Endodermal cell (in vitro differentiated cells): ENCODE measurements at regions not wholly inside any gene's neighbourhood (a gene's known extent, or its start where the extent isn't known, plus 50 kb on each side); places are given as distances from the start of the nearest gene placed in this dataset.

Source experiments
- DNase-seq: peaks from one replicate; pipeline ENCODE4 v3.0.0-alpha.2; 2017
- H3K27ac ChIP-seq: 2 replicates; pipeline ENCODE4 v1.5.1; 2013; ENCODE audit warnings: mild to moderate bottlenecking, low read depth, low read length, moderate library complexity
- H3K27me3 ChIP-seq: 2 replicates; pipeline ENCODE4 v1.6.1; 2013; ENCODE audit warnings: mild to moderate bottlenecking, low read length, moderate library complexity; ENCODE audit not compliant: insufficient read depth, control insufficient read depth, poor library complexity, severe bottlenecking
- H3K36me3 ChIP-seq: 2 replicates; pipeline ENCODE4 v1.7.0; 2013; ENCODE audit warnings: mild to moderate bottlenecking, low read length, moderate library complexity; ENCODE audit not compliant: control insufficient read depth, insufficient read depth
- H3K4me1 ChIP-seq: one replicate; pipeline ENCODE4 v1.7.0; 2013; ENCODE audit warnings: low read length; ENCODE audit not compliant: control insufficient read depth, insufficient read depth
- H3K4me3 ChIP-seq: 2 replicates; pipeline ENCODE4 v1.5.1; 2013; ENCODE audit warnings: mild to moderate bottlenecking, low read length, moderate library complexity
- H3K9ac ChIP-seq: 2 replicates; pipeline ENCODE4 v1.6.1; 2013; ENCODE audit warnings: mild to moderate bottlenecking, low read length, moderate library complexity; ENCODE audit not compliant: poor library complexity, severe bottlenecking; ENCODE audit errors: extremely low read depth
- H3K9me3 ChIP-seq: 2 replicates; pipeline ENCODE4 v1.6.1; 2013; ENCODE audit warnings: mild to moderate bottlenecking, low read length, moderate library complexity; ENCODE audit not compliant: control insufficient read depth
- H3K27ac Mint-ChIP-seq: 2 replicates; pipeline ENCODE4 v1.8.0; 2020; ENCODE audit warnings: mixed read lengths
- H3K27me3 Mint-ChIP-seq: 2 replicates; pipeline ENCODE4 v1.8.0; 2021; ENCODE audit warnings: mild to moderate bottlenecking, mixed read lengths; ENCODE audit not compliant: insufficient read depth
- H3K36me3 Mint-ChIP-seq: 2 replicates; pipeline ENCODE4 v1.8.0; 2020; ENCODE audit warnings: low read depth, mixed read lengths
- H3K4me1 Mint-ChIP-seq: 2 replicates; pipeline ENCODE4 v1.8.0; 2020; ENCODE audit warnings: mixed read lengths
- H3K4me3 Mint-ChIP-seq: 2 replicates; pipeline ENCODE4 v1.8.0; 2020; ENCODE audit warnings: mild to moderate bottlenecking, moderate library complexity, mixed read lengths
- H3K9me3 Mint-ChIP-seq: 2 replicates; pipeline ENCODE4 v1.8.0; 2020; ENCODE audit warnings: mild to moderate bottlenecking, mixed read lengths
- CTCF ChIP-seq: fragments of 200-600 bp; sonication (generic); conservative IDR thresholded peaks from 2 replicates; pipeline ENCODE4 v1.5.0; 2021; ENCODE audit warnings: antibody characterized with exemption, mild to moderate bottlenecking
- WGBS, 2 experiments: methylation state at CpG; one replicate each; pipeline versions ENCODE4 v1.1.5 to v1.1.7; 2013; ENCODE audit warnings: missing lambda C conversion rate in 2 of 2, mixed read lengths in 1 of 2; ENCODE audit not compliant: insufficient coverage in 1 of 2, insufficient read length in 1 of 2; 5-methylcytosine and 5-hydroxymethylcytosine counted together

GRCh38 chr20:52643034-52643433 lies 329.1 kb upstream of the TSHZ2 start:
- DNase-seq = no peak
- Mint-ChIP-seq H3K27me3 (peaks cover 6% of the 10 kb centered on the region), H3K9me3 (no peaks in the 10 kb centered on the region), H3K27ac (no peak overlapping the region), H3K36me3 (no peaks in the 10 kb centered on the region), H3K4me3 (no peak overlapping the region), H3K4me1 (no peaks in the 10 kb centered on the region)
- H3K36me3 ChIP-seq = no peaks in the 10 kb centered on the region
- H3K27me3 ChIP-seq = peaks cover 7% of the 10 kb centered on the region
- no peaks in the 10 kb centered on the region for H3K4me1 ChIP-seq
- no peak overlapping the region for H3K9ac ChIP-seq
- H3K9me3 ChIP-seq = no peaks in the 10 kb centered on the region
- no peak overlapping the region for H3K27ac ChIP-seq
- no peak overlapping the region for H3K4me3 ChIP-seq
- TF ChIP-seq CTCF = no peak
- WGBS, 2 experiments = 80 to 95% methylated on average over 1 to 3 of the region's 3 CpGs

- WGBS, 2 experiments = 97 to 100% methylated on average over 3 of the region's 3 CpGs
- no peaks in the 10 kb centered on the region for H3K4me1 ChIP-seq
- no peaks in the 10 kb centered on the region for H3K9me3 ChIP-seq
- no peak overlapping the region for H3K4me3 ChIP-seq
- no peaks in the 10 kb centered on the region for H3K36me3 ChIP-seq
- H3K27ac Mint-ChIP-seq = no peak overlapping the region
- H3K4me1 Mint-ChIP-seq = no peaks in the 10 kb centered on the region
- no peaks in the 10 kb centered on the region for H3K36me3 Mint-ChIP-seq
- H3K9me3 Mint-ChIP-seq = no peaks in the 10 kb centered on the region
- H3K4me3 Mint-ChIP-seq = no peak overlapping the region
- H3K27me3 Mint-ChIP-seq = no peaks in the 10 kb centered on the region
- H3K9ac ChIP-seq = no peak overlapping the region
- no peak overlapping the region for H3K27ac ChIP-seq
- no peak for DNase-seq
- no peak for TF ChIP-seq CTCF
- no peaks in the 10 kb centered on the region for H3K27me3 ChIP-seq
Observed at GRCh38 chr20:52637201-52637600, 335.0 kb upstream of the TSHZ2 start.

- H3K9me3 ChIP-seq = peaks cover 4% of the 10 kb centered on the region
- no peak overlapping the region for H3K4me3 ChIP-seq
- 98 to 100% methylated on average over 3 to 4 of the region's 4 CpGs for WGBS, 2 experiments
- Mint-ChIP-seq H3K4me1 (no peaks in the 10 kb centered on the region), H3K9me3 (peaks cover 3% of the 10 kb centered on the region), H3K36me3 (no peaks in the 10 kb centered on the region), H3K27me3 (no peaks in the 10 kb centered on the region), H3K27ac (no peak overlapping the region), H3K4me3 (no peak overlapping the region)
- H3K4me1 ChIP-seq = no peaks in the 10 kb centered on the region
- no peak for DNase-seq
- H3K9ac ChIP-seq = no peak overlapping the region
- no peaks in the 10 kb centered on the region for H3K27me3 ChIP-seq
- H3K36me3 ChIP-seq = no peaks in the 10 kb centered on the region
- TF ChIP-seq CTCF = no peak
- H3K27ac ChIP-seq = no peak overlapping the region
Observed at GRCh38 chr20:52631469-52631868, 340.7 kb upstream of the TSHZ2 start.
